Neural crest cell (in vitro differentiated cells): ENCODE measurements at regions not wholly inside any gene's neighbourhood (a gene's known extent, or its start where the extent isn't known, plus 50 kb on each side); places are given as distances from the start of the nearest gene placed in this dataset.

Experiments used
- DNase-seq: peaks from one replicate; pipeline ENCODE4 v3.0.0; 2021; ENCODE audit warnings: low read depth, mixed read lengths, low spot score
- H3K27ac Mint-ChIP-seq: one replicate; pipeline ENCODE4 v1.8.0; 2021; ENCODE audit warnings: mild to moderate bottlenecking, mixed read lengths; ENCODE audit not compliant: unreplicated experiment
- H3K27me3 Mint-ChIP-seq: 2 replicates; pipeline ENCODE4 v1.8.0; 2021; ENCODE audit warnings: low read depth, mild to moderate bottlenecking, mixed read lengths
- H3K36me3 Mint-ChIP-seq: 2 replicates; pipeline ENCODE4 v1.8.0; 2021; ENCODE audit warnings: low read depth, mild to moderate bottlenecking, mixed read lengths
- H3K4me1 Mint-ChIP-seq: 2 replicates; pipeline ENCODE4 v1.8.0; 2021; ENCODE audit warnings: mixed read lengths
- H3K4me3 Mint-ChIP-seq: one replicate; pipeline ENCODE4 v1.8.0; 2021; ENCODE audit warnings: mild to moderate bottlenecking, mixed read lengths
- H3K9me3 Mint-ChIP-seq: 2 replicates; pipeline ENCODE4 v1.8.0; 2021; ENCODE audit warnings: mixed read lengths
- CTCF ChIP-seq: fragments of 200-600 bp; sonication (generic); conservative IDR thresholded peaks from 2 replicates; pipeline ENCODE4 v1.5.0; 2021; ENCODE audit warnings: antibody characterized with exemption, mild to moderate bottlenecking

GRCh38 chr2:8176887-8177286 lies 505.0 kb upstream of the ID2 start:
- Mint-ChIP-seq H3K27ac (no peak overlapping the region), H3K27me3 (no peaks in the 10 kb centered on the region), H3K4me1 (no peaks in the 10 kb centered on the region), H3K9me3 (peaks cover 2% of the 10 kb centered on the region), H3K4me3 (no peak overlapping the region), H3K36me3 (peaks cover 8% of the 10 kb centered on the region)
- no peak for DNase-seq
- no peak for TF ChIP-seq CTCF

- Mint-ChIP-seq H3K4me1 (no peaks in the 10 kb centered on the region), H3K4me3 (no peak overlapping the region), H3K9me3 (peaks cover 2% of the 10 kb centered on the region), H3K27ac (no peak overlapping the region), H3K27me3 (no peaks in the 10 kb centered on the region), H3K36me3 (peaks cover 8% of the 10 kb centered on the region)
- no peak for TF ChIP-seq CTCF
- DNase-seq: no peak
These were observed 504.3 kb upstream of the ID2 start for GRCh38 chr2:8177566-8177965.

- peaks cover 10% of the 10 kb centered on the region for H3K36me3 Mint-ChIP-seq
- H3K4me3 Mint-ChIP-seq: no peak overlapping the region
- TF ChIP-seq CTCF: no peak
- no peaks in the 10 kb centered on the region for H3K27me3 Mint-ChIP-seq
- H3K4me1 Mint-ChIP-seq: no peaks in the 10 kb centered on the region
- no peak for DNase-seq
- H3K9me3 Mint-ChIP-seq: peaks cover 2% of the 10 kb centered on the region
- no peak overlapping the region for H3K27ac Mint-ChIP-seq
These were observed 502.9 kb upstream of the ID2 start for GRCh38 chr2:8178911-8179310.

GRCh38 chr2:8189316-8189715 lies 492.5 kb upstream of the ID2 start:
- Mint-ChIP-seq H3K27me3 (no peaks in the 10 kb centered on the region), H3K36me3 (peaks cover 5% of the 10 kb centered on the region), H3K4me3 (no peak overlapping the region), H3K9me3 (peaks cover 8% of the 10 kb centered on the region), H3K4me1 (peaks cover 24% of the 10 kb centered on the region), H3K27ac (no peak overlapping the region)
- no peak for DNase-seq
- TF ChIP-seq CTCF: no peak

GRCh38 chr2:8190279-8190678 lies 491.6 kb upstream of the ID2 start:
- H3K27ac Mint-ChIP-seq: no peak overlapping the region
- no peak overlapping the region for H3K4me3 Mint-ChIP-seq
- no peak for DNase-seq
- no peak for TF ChIP-seq CTCF
- no peaks in the 10 kb centered on the region for H3K27me3 Mint-ChIP-seq
- peaks cover 5% of the 10 kb centered on the region for H3K36me3 Mint-ChIP-seq
- peaks cover 8% of the 10 kb centered on the region for H3K9me3 Mint-ChIP-seq
- H3K4me1 Mint-ChIP-seq: peaks cover 24% of the 10 kb centered on the region

- no peaks in the 10 kb centered on the region for H3K36me3 Mint-ChIP-seq
These were observed 490.4 kb upstream of the ID2 start for GRCh38 chr2:8191427-8191826.

More at GRCh38 chr2:8191427-8191826, 490.4 kb upstream of the ID2 start:
- Mint-ChIP-seq H3K4me1 (peaks cover 24% of the 10 kb centered on the region), H3K9me3 (peaks cover 3% of the 10 kb centered on the region), H3K27me3 (no peaks in the 10 kb centered on the region), H3K4me3 (no peak overlapping the region), H3K27ac (no peak overlapping the region)
- no peak for TF ChIP-seq CTCF
- DNase-seq: no peak
